Fibroblast of skin of right biceps (primary cell): ENCODE measurements at regions not wholly inside any gene's neighbourhood (a gene's known extent, or its start where the extent isn't known, plus 50 kb on each side); places are given as distances from the start of the nearest gene placed in this dataset.
"Not testable (repeated sequence)": the region's sequence is repeated elsewhere in the genome, so short reads cannot be mapped to it uniquely, and the experiment has no call there.

Source experiments
- DNase-seq: peaks from one replicate; pipeline ENCODE4 v3.0.0-alpha.2; 2013

DNA sequence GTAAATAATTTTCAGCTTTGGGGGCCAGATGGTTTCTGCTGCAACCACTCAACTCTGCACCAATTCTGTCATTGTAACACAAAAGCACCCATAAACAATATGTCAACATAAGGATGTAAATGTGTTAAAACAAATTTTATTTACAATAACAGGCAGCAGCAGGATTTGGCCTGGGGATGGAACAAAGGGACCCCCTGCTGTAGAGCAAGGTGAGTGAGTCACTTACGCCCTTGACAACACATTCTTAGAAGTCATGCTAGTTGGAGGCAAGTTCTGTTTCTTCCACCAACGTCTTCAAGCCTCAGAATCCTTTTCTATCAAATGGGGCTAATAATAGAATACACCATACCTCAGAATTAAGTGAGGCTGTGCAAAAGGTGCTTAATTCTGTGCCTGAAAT is 610.2 kb upstream of the SYT4 start:
- no peak for DNase-seq

DNA sequence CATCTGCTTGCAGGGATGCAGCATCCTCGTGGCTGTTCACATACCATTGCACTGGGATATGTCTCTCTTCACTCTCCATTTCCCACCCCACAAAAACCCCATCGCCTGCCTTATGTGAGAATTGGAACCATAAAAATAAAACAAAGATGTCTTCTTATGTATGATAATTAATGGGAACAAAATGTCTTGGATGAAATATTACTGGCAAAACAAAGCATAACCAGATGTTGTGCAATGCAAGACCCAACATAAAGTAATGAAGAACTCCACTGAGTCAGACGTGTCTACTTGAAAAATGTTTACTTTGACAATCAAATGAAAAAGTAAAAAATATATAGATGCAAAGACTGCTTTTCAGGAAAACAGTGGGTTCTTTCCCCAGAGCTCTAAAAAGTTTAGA is 611.3 kb upstream of the SYT4 start:
- peak; percentile 10 for DNase-seq

DNA sequence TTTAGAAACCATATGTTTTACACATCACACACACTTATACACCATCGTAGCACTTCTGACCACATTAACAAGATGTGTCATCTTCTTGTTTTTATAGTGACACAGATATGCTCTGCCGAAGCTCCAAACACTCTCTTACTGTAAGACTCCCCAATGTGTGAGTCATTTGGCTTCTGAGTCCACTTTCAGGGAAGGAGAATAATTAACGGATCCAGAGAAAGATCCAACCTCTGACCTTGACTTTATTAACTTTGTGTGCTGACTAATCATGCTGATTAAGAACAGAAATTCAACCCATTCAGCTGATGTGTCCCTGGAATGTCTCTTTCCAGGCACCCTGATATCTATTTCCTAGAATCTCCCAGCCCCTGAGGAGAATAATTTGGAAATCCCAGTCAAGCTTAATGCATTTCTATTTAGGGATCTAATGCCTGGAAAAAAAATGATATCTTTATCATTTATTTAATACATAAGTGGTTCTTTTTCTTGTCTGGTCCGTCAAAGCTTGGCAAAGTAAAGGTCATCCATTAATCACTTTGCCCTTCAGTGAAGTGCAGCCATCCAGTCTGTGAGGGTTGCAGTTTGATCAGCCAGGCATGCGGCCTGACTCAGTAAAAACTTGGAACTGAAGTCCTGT is 615.8 kb upstream of the SYT4 start:
- peak; percentile 98 for DNase-seq

DNA sequence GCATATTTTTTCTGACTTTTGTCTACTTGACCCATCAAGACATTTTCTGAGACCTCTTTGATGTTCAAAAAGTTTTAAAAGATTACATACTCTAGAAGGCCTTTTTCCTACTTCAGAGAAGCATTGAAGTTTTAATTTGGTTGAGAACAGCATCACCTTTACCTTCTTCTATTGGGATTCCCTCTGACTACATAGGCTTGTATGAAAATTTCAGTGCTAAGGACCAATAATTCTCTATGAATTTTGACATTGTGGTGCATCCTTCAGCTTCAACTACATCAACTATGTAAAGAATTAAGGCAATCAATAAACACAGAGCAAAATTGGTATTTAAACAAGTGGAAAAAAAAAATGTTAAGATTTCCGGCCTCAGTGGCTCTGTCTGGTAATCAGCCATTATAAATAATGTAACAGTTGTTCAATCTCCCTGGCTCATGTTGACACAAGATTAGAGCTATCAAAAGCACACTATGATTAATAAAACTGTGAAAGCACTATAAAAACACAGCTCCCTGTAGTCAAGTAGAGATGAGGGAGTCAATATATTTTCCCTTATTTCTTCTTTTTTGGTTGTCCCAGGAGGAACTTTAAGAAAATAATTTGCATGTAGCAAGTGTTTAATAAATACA is 627.0 kb upstream of the SYT4 start:
- no peak for DNase-seq

DNA sequence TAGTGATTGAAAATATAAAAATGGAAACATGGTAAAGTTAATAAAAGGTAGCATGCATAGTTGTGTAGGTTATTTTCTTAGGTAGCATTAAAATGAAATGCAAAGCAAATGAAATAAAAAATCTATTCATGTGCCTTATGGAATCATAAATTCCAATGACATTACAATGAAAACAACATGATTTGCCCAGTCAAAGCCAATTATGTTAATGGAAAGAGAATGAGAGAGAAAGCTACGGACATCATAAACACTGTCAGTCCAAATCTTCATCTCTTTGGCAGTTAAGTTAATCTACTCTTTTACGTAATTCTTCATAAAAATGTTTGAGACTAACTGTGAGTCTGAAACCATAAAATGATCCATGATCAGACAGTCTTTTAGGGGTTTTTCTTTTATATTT is 636.7 kb upstream of the SYT4 start:
- no peak for DNase-seq

DNA sequence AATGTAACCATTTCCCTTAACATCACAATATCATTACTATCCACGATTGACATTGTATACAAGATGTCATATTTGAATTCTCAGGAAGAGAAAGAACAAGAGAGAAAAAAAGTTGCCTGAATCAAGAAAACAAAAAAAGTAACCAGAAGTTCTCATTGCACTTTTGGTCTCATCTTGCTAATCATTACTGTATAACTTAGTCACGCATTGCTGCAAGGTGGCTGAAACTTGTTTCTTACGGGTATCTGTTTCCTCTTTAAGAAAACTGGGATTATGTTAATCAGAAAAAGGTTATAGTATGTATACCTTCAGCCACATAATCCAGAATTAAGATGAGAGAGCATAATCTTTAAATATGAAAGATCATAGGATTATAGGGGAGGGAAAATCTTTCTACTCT is 639.7 kb upstream of the SYT4 start:
- DNase-seq = no peak

DNA sequence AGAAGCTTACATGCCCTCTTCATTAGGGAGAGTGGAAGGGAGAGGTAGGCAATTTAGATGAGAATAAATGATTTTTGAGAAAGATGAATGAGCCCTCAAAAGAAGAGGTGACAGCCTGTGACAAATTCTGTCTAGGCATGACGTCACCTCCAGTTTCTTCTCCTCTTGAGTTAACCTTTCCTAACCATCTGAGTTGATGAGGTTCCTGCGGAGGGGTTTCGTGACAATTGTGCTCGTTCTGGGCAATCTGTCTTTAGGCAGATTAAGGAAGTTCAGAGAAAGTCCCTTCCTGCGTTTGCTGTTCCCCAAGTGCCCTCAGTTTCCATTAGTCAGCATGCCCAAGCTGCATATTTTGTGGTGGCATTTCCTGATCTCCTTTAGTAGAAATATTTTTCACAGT is 640.2 kb upstream of the SYT4 start:
- no peak for DNase-seq

DNA sequence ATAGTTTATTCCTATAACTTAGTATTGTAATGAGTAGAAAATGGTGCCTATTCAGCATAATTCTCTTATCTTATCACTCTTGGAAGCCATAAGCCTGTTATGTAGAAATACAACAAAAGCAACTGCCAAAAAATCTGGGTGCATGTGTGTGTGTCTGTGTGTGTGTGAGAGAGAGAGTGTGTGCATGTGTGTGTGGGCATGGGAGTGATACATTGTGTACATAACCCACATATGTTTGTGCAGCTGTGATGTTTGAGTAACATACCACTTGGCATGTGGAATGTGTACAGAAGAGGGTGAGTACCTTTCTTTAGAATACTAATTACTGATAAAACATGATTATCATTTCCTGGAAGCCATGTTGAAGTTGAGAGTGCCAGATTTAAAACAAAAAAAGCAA is 642.3 kb upstream of the SYT4 start:
- no peak for DNase-seq

DNA sequence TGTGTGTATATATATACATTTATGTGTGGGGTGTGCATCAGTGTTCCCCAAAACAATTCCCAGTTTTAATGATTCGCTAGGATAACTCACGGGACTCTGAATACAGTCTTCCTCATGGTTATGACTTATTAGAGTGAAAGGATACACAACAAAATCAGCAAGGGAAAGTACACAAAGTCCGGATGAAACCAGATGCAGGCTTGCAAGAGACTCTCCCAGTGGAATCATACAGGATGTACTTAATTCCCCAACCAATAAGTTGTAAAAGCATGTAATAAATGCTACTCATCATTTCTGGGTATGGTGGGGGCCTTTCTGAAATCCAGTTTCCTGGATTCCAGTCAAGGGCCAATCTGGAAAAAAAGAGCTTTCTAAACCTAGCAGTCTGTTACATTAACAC is 654.1 kb upstream of the SYT4 start:
- DNase-seq = peak; percentile 20

DNA sequence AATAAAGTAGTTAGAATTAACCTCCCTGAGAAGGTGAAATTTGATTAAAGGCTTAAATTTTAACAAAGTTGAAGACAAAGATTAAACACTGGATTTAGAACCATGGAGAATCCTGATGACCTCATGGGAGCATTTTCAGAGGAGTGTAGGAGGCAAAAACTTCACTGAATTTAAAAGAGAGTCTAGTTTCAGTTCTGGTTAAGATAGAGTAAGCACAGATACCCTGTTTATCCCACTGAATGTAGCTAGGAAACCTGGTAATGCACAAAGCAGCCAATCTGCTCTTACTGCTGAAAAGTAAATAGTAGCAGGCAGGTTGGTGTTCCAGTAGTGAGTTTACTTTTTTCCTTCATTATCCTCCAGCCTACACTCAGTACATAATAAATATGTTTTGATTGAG is 654.9 kb upstream of the SYT4 start:
- DNase-seq = no peak

DNA sequence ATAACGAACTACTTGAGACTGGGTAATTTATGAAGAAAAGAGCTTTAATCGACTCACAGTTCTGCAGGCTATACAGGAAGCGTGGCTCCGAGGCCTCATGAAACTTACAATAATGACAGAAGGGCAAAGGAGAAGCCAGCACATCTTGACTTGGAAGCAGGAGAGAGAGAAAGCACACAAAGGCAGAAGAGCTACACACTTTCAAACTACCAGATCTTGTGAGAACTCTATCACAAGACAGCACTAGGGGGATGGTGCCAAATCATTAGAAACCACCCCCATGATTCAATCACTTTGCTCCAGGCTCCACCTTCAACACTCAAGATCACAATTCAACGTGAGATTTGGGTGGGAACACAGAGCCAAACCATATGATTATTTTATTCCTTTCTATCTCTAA is 655.9 kb upstream of the SYT4 start:
- DNase-seq = no peak

DNA sequence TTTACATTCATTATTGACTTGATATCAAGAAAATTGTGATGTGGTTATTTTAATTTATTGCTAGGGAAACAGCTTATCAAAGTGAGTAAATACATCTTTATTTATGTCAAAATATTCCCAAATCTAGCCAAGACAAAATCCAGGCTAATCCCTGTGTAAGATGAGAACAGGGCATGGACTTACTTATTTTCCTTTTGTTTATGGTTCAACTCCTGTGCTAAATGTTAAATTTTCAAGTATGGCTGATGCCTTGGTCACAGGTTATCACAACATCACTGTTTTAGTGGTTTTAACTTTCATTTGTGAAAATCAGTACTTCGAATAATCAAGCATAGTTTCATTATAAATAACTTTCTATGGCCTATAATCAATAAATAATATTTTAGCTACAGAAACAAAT is 657.0 kb upstream of the SYT4 start:
- no peak for DNase-seq

DNA sequence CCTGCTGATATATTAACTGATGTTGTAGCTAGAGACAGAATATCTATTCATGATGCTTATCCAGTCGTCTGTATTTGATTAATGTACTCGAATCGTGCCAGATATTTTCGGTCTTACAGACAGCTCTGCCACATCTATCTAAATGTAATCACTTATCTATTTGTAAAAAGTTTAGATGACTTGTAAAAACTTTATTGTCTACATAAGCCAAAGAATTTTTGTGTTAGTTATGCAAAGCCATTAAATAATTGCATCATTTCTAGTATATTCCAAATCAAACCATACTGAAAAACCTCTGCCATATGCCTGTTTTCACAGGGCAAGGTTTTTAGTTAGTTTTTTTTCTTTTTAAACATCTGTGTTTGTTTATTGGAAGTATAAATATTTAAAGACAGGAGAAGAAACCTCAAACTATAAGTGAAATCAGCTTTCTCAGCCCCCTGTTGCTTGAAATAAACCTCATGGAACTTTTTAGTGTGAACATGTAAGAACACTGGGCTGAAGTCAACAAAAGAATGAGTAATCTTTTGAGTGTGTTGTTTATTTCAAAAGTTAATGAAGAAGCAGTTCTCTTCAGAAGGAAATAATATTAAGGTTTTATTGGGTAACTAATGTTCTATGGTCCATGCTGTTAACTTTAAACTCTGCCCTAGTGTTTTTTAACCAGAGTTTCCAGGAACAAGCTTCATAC is 657.6 kb upstream of the SYT4 start:
- peak; percentile 63 for DNase-seq

DNA sequence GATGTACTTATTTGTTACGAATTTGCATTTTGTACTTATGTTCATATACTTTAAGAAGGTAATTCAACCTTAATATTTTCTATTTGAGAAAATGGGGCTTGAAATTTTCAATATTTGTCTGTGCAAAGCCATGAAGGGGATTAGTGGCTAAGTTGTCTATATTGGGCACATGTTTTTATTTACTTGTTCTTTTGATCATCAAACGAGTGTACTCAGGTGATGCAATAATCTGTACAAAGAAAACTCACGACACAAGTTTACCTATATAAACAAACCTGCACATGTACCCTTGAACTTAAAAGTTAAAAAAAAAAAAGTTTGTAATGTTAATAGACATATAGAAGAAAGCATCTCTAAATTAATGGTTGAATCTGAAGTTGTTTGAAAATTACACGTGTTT is 658.9 kb upstream of the SYT4 start:
- no peak for DNase-seq

DNA sequence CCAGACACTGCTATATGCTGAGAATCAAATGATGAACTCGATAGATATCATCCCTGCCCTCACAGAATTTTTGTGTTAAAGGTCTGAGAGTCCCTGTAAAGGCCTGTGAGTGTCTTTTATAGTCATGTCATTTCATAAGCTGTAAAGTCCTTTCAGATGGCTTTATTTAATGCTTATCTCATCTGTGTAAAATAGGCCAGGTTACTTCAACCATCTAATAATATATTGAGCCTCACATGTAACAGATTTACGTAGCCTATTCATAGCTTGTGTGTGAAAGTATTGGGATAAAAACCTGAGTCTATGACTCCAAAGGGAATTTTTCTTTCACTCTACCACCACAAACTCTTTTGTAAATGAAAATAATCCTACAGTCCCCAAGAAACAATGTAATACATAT is 672.0 kb upstream of the SYT4 start:
- no peak for DNase-seq

DNA sequence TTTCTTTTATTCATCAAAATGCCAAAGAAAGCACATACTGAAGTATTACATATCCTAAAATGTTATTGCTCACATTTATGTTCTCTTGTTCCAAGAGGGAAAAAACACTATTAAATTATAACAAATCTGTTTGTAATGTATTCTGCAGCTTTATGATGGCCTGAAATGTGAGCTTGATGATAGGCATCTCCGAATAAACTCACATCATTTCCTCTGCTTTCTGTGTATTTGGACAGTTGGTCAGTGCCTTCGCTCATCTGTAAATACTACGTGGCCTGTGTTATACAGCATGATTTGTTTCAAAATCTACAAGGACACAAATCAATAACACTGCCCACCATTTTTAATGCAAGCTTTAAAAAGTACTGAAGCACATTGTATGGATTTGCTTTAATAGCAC is 672.8 kb upstream of the SYT4 start:
- no peak for DNase-seq

DNA sequence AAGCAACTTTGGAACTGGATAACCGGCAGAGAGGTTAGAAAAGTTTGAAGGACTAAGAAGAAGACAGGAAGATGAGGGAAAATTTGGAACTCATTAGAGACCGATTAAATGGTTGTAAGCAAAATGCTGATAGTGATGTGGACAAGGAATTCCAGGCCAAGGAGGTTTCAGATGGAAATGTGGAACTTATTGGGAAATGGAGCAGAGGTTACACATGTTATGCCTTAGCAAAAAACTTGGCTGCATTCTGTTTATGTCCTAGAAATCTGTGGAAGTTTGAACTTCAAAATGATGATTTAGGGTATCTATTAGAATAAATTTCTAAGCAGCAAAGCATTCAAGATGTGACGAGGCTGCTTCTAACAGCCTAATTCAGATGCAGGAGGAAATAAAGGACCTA is 675.1 kb upstream of the SYT4 start:
- DNase-seq = no peak

DNA sequence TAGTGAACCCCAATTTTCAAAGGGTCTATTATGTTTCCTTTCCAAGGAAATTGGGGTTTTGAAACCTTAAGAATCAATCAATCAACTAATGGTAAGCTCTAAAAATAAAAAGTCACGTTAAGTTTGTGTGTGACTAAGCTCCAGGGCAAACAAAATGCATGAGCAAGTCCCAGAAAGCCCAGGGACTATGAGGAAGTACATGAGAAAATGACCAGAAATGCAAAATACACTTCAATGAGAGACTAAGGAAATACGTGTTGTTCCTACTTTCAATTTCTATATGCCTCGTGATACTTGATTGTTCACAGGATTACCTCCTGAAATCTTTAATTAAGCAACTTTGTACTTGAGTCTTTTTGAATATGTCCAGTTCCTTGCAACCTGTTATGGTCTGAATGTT is 684.4 kb upstream of the SYT4 start:
- DNase-seq = no peak

DNA sequence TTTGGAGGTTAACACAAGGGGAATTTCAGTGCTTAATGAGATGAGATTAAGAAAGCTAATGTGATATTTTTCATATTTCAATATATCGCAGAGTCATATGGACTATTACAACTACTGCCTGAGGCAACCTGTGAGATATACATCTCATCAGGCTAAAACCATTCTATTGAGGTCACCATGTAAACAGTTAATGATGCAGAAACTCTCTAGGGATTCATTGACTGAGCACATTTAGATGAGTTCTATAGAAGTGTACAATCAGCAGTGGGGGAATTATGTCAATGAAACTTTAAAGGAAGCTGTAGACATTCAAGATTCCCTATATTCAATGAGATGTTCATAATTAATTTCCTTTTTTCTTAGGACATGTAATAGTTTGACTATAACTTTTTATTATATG is 687.4 kb upstream of the SYT4 start:
- no peak for DNase-seq

DNA sequence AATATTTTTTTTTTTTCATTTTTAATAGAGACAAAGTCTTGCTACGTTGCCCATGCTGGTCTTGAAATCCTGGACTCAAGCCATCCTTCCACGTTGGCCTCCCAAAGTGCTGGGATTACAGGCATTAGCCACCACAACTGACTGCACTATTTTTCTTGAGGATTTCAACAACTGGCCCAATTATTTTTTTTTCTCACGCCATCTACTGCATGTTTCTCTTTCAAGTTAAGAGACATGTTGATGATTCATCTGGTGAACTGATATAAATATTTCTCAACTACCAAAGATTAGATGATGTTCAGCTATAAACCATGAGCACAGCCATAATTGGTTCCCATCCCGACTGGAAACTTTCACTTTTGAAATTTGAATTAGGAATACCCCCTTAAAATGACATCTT is 688.4 kb upstream of the SYT4 start:
- DNase-seq = peak; percentile 15

DNA sequence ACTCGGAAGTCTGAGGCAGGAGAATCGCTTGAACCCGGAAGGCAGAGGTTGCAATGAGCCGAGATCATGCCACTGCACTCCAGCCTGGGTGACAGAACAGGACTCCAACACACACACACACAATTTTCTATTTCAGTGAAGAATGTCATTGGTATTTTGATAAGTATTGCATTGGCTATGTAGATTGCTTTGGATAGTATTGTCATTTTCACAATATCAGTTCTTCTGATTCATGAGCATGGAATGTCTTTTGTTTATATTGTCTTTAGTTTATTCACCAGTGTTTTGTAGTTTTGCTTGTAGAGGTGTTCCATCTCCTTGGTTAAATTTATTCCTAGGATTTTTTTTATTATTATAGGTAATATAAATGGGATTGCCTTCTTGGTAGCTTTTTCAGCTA is 693.4 kb upstream of the SYT4 start:
- peak; percentile 43 for DNase-seq

DNA sequence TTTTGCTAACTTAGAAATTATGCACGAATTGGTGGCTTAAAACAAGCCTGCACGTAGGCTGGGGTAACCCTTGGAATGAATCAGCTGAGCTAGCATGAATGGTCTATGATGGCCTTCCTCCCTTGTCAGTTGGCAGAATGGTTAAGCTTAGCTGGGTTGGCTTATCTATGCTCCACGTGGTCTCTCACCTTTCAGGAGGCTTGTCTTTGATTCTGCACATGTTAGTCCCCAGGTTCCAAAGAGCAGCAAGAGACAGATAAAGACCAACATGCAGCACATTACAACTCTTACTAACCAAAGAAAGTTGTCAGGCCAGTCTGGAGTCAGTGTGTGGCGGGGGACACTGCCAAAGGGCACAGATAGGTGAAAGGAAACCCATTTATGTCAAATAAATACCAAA is 700.9 kb upstream of the SYT4 start:
- no peak for DNase-seq

DNA sequence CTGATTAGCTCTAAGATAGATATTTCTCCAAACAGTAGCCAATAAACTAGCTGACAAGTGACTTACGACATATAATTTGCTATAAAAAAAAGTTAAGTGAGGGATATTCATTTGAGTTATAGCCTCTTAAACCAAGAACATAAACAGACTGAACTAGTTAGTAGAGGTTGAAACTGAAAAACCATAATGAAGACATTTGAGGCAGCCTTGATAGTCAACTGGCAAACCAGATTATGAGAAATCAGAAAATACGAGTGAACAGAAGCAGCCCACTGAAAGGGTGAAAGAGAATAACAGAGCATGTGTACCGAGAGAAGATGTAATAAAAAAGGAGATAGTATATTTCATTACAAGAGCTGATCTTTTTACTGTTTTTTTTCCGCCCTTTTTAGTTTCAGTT is 698.1 kb upstream of the SETBP1 start:
- DNase-seq = no peak

DNA sequence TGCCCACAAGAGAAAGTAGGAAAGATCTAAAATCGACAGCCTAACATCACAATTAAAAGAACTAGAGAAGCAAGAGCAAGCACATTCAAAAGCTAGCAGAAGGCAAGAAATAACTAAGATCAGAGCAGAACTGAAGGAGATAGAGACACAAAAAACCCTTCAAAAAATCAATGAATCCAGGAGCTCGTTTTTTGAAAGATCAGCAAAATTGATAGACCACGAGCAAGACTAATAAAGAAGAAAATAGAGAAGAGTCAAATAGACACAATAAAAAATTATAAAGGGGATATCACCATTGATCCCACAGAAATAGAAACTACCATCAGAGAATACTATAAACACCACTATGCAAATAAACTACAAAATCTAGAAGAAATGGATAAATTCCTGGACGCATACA is 693.6 kb upstream of the SETBP1 start:
- DNase-seq = not testable (repeated sequence)

DNA sequence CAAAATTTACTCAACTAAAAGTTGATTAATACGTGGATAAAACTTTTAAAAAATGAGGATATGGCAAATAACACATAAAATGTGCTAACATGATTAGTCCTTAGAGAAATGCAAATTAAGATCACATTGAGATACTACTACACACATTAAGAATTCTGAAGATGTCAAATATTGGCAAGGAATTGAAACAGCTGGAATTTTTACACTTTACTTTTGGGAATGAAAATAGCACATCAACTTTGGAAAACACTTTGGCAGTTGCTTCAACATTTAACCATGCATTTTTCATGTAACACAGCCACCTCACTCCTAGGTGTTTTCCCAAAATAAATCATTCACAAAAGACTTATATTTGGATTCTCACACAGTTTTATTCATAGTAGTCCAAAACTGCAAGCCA is 687.9 kb upstream of the SETBP1 start:
- no peak for DNase-seq
